ENCODE measurements at regions not wholly inside any gene's neighbourhood (a gene's known extent, or its start where the extent isn't known, plus 50 kb on each side); places are given as distances from the start of the nearest gene placed in this dataset.

DNA sequence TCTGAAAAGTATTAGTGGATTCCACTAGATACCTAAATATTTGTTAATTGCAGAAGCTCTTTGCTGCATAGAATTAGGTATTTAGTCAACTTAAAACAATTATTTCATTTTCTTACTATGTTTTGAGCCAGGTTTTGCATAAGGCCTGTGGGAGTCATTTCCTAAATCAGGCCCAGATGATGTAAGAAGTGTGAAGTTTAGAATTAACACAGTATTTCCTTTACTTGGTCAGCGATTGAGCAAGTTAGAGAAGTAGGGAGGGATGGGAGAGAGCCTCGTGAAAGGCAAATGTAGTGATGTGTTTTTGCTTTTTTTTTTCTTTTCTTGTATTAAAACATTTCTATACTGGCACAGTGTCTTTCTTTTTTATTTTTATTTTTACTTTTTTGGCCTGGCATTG is 711.1 kb downstream of the HDGFL1 start:
- DNase-seq (ENCODE audit: low spot score) = no peak
- TF ChIP-seq, protein P1, sequence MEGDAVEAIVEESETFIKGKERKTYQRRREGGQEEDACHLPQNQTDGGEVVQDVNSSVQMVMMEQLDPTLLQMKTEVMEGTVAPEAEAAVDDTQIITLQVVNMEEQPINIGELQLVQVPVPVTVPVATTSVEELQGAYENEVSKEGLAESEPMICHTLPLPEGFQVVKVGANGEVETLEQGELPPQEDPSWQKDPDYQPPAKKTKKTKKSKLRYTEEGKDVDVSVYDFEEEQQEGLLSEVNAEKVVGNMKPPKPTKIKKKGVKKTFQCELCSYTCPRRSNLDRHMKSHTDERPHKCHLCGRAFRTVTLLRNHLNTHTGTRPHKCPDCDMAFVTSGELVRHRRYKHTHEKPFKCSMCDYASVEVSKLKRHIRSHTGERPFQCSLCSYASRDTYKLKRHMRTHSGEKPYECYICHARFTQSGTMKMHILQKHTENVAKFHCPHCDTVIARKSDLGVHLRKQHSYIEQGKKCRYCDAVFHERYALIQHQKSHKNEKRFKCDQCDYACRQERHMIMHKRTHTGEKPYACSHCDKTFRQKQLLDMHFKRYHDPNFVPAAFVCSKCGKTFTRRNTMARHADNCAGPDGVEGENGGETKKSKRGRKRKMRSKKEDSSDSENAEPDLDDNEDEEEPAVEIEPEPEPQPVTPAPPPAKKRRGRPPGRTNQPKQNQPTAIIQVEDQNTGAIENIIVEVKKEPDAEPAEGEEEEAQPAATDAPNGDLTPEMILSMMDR (conservative IDR thresholded peaks at IDR 0.05; ENCODE audit: low read depth) = no peak
- ChIA-PET POLR2A (ENCODE audit: low non-redundant PET) (no interaction called here), CTCF (no interaction called here)
- no peak overlapping the region for H3K27ac ChIP-seq

DNA sequence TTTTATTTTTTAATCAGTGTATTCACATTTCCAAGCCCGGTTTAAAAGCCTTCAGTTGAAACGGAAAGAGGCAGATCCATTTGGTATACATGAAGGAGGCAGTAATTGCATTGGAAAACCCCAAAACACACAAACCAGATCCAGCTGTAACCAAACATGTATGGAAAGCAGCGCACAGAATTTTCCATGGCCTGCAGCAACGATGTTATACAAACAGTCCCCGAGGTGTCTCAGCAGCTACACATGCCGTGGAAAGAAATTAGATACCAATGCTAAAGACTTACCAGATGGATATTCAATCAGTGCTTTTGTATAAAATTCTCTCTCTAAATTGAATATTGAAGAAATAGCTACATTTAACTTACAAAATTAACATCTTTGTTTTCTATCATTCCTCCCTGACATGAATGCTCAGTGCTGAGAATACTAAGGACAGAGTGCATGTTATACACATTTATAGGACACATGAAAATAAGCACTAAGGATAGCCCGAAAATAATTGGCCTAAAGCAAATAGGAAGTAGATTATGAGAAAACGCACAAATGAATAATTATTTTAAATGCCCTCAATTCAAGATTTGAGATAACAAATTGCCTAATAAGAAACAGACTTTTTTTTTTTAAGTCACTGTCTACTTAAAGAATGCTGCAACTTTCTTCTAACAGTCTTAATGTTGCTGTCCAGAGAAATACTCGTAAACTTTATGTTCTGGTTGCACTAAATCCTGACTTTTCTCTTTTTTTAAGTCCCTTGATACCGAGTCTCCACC is 713.1 kb downstream of the HDGFL1 start:
- no peak overlapping the region for H3K27ac ChIP-seq
- ChIA-PET CTCF (no interaction called here), POLR2A (ENCODE audit: low non-redundant PET) (no interaction called here)
- DNase-seq (ENCODE audit: low spot score) = no peak
- TF ChIP-seq, protein P1 (conservative IDR thresholded peaks at IDR 0.05; ENCODE audit: low read depth) = no peak

DNA sequence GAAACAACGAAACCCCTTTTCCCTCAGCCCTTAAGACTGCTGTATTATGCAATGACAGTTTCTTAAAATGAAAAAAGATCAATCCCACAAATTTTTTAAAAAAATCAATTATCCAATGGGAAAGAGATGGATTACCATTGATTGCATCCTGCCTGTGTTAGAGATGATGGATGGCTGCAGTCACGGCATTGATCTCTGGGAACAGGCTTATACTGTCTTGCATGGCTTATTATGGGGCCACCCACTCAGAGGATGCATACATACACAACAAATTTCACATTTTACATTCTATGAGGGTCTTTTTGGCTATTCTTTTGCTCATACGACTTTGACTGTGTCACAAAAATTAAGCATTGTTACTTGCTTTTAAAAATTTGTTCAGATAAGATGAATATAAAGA is 724.3 kb downstream of the HDGFL1 start:
- no peak overlapping the region for H3K27ac ChIP-seq
- ChIA-PET CTCF (no interaction called here), POLR2A (ENCODE audit: low non-redundant PET) (no interaction called here)
- TF ChIP-seq, protein P1 (conservative IDR thresholded peaks at IDR 0.05; ENCODE audit: low read depth) = no peak
- no peak for DNase-seq (ENCODE audit: low spot score)

DNA sequence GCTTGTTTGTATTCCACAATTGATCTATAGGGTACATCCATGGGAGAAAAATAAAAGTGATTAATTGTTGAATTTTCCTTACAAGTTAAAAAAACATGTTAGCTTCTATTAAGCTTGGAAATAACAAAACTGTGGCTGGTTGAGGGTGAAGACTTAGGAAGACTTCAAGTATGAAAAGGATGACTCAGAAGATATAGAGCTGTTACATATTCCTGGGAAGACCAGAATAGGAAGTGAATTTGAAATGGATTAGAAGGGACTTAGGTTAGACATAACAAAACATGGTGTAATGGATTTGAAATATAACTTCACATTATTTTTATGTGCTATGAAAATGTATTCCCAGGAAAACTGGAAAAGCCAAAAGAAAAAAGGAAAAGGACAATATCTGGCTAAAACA is 732.2 kb downstream of the HDGFL1 start:
- no peak for DNase-seq (ENCODE audit: low spot score)
- TF ChIP-seq, protein P1 (conservative IDR thresholded peaks at IDR 0.05; ENCODE audit: low read depth) = no peak
- ChIA-PET POLR2A (ENCODE audit: low non-redundant PET) (no interaction called here), CTCF (no interaction called here)
- no peak overlapping the region for H3K27ac ChIP-seq

DNA sequence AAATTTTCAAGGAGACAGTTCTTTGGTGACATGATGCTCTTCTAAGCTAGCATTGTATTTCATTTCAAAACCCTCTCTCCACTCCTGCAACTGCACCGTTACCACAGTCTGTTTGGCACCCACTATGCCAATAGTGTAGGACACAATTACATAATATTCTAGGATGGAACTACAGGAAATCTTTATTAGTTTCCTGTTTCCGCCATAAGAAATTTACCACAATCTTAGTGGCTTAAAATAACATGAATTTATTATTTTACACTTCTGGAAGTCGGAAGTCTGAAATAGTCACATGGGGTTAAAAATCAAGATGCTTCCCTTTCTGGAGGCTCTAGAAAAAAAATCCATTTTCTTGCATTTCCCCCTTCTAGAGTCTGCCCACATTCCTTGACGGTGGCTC is 733.1 kb downstream of the HDGFL1 start:
- no peak overlapping the region for H3K27ac ChIP-seq
- ChIA-PET CTCF (no interaction called here), POLR2A (ENCODE audit: low non-redundant PET) (no interaction called here)
- DNase-seq (ENCODE audit: low spot score) = no peak
- TF ChIP-seq, protein P1 (conservative IDR thresholded peaks at IDR 0.05; ENCODE audit: low read depth) = no peak

DNA sequence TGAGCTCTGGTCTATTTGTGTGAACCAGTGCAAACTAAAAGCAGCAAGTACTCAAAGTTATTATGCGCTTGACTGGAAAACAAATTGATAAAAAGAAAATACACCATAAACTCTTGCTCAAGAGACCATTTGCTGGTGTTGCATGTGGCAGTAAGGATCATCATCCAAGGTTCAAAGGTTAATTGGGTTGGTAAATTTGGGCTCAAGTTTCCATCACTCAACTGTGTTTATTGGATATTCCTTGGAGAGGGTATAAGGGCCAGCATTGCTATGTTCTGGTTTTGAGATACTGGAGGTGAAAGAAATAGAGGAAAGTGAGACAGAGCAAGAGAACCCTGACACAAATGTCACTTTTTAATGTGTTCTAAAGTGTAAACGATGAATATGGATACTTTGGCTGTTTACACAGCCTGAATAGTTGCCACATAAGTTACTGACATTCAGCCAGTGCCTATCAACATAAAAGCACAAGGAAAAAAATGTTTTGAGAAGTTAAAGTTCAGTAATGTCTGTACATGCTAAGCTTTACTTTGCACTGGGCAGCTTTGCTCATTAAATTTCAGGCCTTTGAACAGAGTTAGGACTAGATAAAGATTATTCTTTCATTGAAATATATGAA is 736.1 kb downstream of the HDGFL1 start:
- DNase-seq (ENCODE audit: low spot score) = no peak
- POLR2A ChIA-PET (ENCODE audit: low non-redundant PET) = no interaction called here
- CTCF ChIA-PET = no interaction called here
- H3K27ac ChIP-seq = no peak overlapping the region
- TF ChIP-seq, protein P1 (conservative IDR thresholded peaks at IDR 0.05; ENCODE audit: low read depth) = no peak
